SK-N-SH (cell line): ENCODE measurements at regions not wholly inside any gene's neighbourhood (a gene's known extent, or its start where the extent isn't known, plus 50 kb on each side); places are given as distances from the start of the nearest gene placed in this dataset.

Experiments used
- CHD2 ChIP-seq: fragments of 150-350 bp; IDR thresholded peaks from 2 replicates; pipeline ENCODE4 v1.6.1; 2018; ENCODE audit warnings: low read length; ENCODE audit not compliant: partially characterized antibody
- CTCF ChIP-seq: fragments of 200-600 bp; sonication (generic); IDR thresholded peaks from 2 replicates; pipeline ENCODE4 v1.6.1; 2017; ENCODE audit warnings: antibody characterized with exemption, mild to moderate bottlenecking, moderate library complexity
- GABPA ChIP-seq: IDR thresholded peaks from 2 replicates; pipeline ENCODE4 v1.4.0; 2012; ENCODE audit warnings: low read depth, mild to moderate bottlenecking
- MXI1 ChIP-seq: IDR thresholded peaks from 2 replicates; pipeline ENCODE4 v1.6.1; 2012; ENCODE audit warnings: mild to moderate bottlenecking, low read depth, low read length, improper control_type of control experiment
- NRF1 ChIP-seq: IDR thresholded peaks from 2 replicates; pipeline ENCODE4 v1.6.1; 2012; ENCODE audit warnings: low read depth, mild to moderate bottlenecking, low read length
- PBX3 ChIP-seq: IDR thresholded peaks from 2 replicates; pipeline ENCODE4; 2012
- POLR2AphosphoS5 ChIP-seq: IDR thresholded peaks from 2 replicates; pipeline ENCODE4 v1.6.1; 2012; ENCODE audit warnings: low read depth, low read length
- RAD21 ChIP-seq: IDR thresholded peaks from 2 replicates; pipeline ENCODE4 v1.6.1; 2012; ENCODE audit warnings: mild to moderate bottlenecking, low read length
- REST ChIP-seq: IDR thresholded peaks from 2 replicates; pipeline ENCODE4 v1.6.1; 2012; ENCODE audit warnings: mild to moderate bottlenecking, low read depth, low read length, moderate library complexity
- RFX5 ChIP-seq: IDR thresholded peaks from 2 replicates; pipeline ENCODE4 v1.6.1; 2012; ENCODE audit warnings: mild to moderate bottlenecking, improper control_type of control experiment, low read length
- SIN3A ChIP-seq: IDR thresholded peaks from 2 replicates; pipeline ENCODE4 v1.6.1; 2012; ENCODE audit warnings: low read depth, mild to moderate bottlenecking, low read length, moderate library complexity, borderline replicate concordance
- TAF1 ChIP-seq: IDR thresholded peaks from 2 replicates; pipeline ENCODE4 v1.6.1; 2012; ENCODE audit warnings: low read depth, mild to moderate bottlenecking, low read length, moderate library complexity, borderline replicate concordance

- TF ChIP-seq POLR2AphosphoS5 (no peak), NRF1 (no peak), RFX5 (no peak), TAF1 (no peak), GABPA (no peak), REST (no peak), CHD2 (no peak), CTCF (no peak), SIN3A (no peak), PBX3 (no peak), MXI1 (no peak), RAD21 (no peak)
These were observed 484.7 kb downstream of the PCDH7 start for GRCh38 chr4:31204874-31205273.
